ENCODE measurements at regions not wholly inside any gene's neighbourhood (a gene's known extent, or its start where the extent isn't known, plus 50 kb on each side); places are given as distances from the start of the nearest gene placed in this dataset.

DNA sequence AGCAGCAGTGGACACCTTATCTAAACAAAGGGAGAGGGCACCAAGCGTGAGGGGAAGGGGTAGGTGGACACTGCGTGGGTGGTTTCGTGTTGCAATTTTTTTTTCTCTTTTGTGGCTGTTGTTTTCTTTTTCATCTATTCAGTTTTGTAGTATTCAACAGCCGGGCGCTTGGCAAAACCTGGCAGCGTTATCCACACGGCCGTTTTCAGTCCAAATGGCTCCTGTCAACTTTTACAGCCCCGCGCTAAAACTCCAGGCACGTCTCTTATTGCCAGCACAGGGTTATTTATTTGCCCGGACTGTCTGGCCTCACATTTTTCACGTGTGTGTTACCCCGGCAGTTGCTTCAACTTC lies 192.2 kb downstream of the BCOR start:
- peaks cover 13% of the 10 kb centered on the region for H3K4me1 Mint-ChIP-seq
- H3K27ac ChIP-seq (ENCODE audit: low read depth, low read length), result peak overlapping the region; percentile 68
- no peaks in the 10 kb centered on the region for H3K36me3 ChIP-seq (ENCODE audit: control insufficient read depth, insufficient read depth, low read length)
- H3K4me3 ChIP-seq (ENCODE audit: low read length), result no peak overlapping the region
- H3K9me3 Mint-ChIP-seq, result peaks cover 17% of the 10 kb centered on the region
- no peaks in the 10 kb centered on the region for H3K36me3 Mint-ChIP-seq (ENCODE audit: low read depth)
- no peaks in the 10 kb centered on the region for H3K9me3 ChIP-seq (ENCODE audit: control insufficient read depth, low read length)
- no peak overlapping the region for H3K27ac Mint-ChIP-seq
- peaks cover 49% of the 10 kb centered on the region for H3K27me3 Mint-ChIP-seq (ENCODE audit: insufficient read depth)
- TF ChIP-seq, protein P1, sequence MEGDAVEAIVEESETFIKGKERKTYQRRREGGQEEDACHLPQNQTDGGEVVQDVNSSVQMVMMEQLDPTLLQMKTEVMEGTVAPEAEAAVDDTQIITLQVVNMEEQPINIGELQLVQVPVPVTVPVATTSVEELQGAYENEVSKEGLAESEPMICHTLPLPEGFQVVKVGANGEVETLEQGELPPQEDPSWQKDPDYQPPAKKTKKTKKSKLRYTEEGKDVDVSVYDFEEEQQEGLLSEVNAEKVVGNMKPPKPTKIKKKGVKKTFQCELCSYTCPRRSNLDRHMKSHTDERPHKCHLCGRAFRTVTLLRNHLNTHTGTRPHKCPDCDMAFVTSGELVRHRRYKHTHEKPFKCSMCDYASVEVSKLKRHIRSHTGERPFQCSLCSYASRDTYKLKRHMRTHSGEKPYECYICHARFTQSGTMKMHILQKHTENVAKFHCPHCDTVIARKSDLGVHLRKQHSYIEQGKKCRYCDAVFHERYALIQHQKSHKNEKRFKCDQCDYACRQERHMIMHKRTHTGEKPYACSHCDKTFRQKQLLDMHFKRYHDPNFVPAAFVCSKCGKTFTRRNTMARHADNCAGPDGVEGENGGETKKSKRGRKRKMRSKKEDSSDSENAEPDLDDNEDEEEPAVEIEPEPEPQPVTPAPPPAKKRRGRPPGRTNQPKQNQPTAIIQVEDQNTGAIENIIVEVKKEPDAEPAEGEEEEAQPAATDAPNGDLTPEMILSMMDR (conservative IDR thresholded peaks at IDR 0.05), result no peak
- H3K4me3 Mint-ChIP-seq, result no peak overlapping the region
- no peak for DNase-seq
- 83 to 93% methylated on average over 6 to 12 of the region's 14 CpGs for WGBS, 2 experiments (ENCODE audit: insufficient coverage in 1 of 2, insufficient read length in 1 of 2)
- no peak overlapping the region for H3K9ac ChIP-seq (ENCODE audit: extremely low read depth, low read length, poor library complexity, severe bottlenecking)
- no peaks in the 10 kb centered on the region for H3K4me1 ChIP-seq (ENCODE audit: control insufficient read depth, insufficient read depth, low read length)
- no peaks in the 10 kb centered on the region for H3K27me3 ChIP-seq (ENCODE audit: control insufficient read depth, insufficient read depth, low read length, poor library complexity, severe bottlenecking)

DNA sequence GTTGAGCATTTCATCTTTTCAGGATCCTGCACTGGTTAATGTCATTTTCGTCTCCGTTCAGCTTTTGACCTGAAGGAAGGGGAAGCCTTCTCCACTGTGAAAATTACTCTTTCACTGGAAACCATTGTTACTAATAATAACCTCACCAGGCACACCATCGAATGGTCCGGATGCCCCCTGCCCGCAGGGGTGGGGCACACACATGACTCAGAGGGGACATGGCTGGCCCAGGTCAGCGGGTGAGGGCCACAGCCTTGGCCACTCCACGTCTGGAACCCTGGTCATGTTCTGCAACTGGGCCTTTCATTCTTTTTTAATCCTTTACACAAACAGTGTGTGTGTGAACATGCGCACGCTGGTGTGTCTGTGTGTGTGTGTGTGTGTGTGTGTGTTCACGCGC lies 191.8 kb downstream of the BCOR start:
- Histone ChIP-seq H3K27me3 (ENCODE audit: control insufficient read depth, insufficient read depth, low read length, poor library complexity, severe bottlenecking) (no peaks in the 10 kb centered on the region), H3K36me3 (ENCODE audit: control insufficient read depth, insufficient read depth, low read length) (no peaks in the 10 kb centered on the region), H3K9ac (ENCODE audit: extremely low read depth, low read length, poor library complexity, severe bottlenecking) (no peak overlapping the region), H3K4me1 (ENCODE audit: control insufficient read depth, insufficient read depth, low read length) (no peaks in the 10 kb centered on the region), H3K9me3 (ENCODE audit: control insufficient read depth, low read length) (no peaks in the 10 kb centered on the region), H3K27ac (ENCODE audit: low read depth, low read length) (peak overlapping the region; percentile 68), H3K4me3 (ENCODE audit: low read length) (no peak overlapping the region)
- WGBS, 2 experiments (ENCODE audit: insufficient coverage in 1 of 2, insufficient read length in 1 of 2), result 88 to 100% methylated on average over 1 to 11 of the region's 11 CpGs
- H3K4me3 Mint-ChIP-seq, result no peak overlapping the region
- H3K9me3 Mint-ChIP-seq, result peaks cover 17% of the 10 kb centered on the region
- DNase-seq, result no peak
- TF ChIP-seq, protein P1 (conservative IDR thresholded peaks at IDR 0.05), result no peak
- H3K4me1 Mint-ChIP-seq, result peaks cover 11% of the 10 kb centered on the region
- H3K27ac Mint-ChIP-seq, result no peak overlapping the region
- H3K36me3 Mint-ChIP-seq (ENCODE audit: low read depth), result no peaks in the 10 kb centered on the region
- H3K27me3 Mint-ChIP-seq (ENCODE audit: insufficient read depth), result peaks cover 44% of the 10 kb centered on the region

DNA sequence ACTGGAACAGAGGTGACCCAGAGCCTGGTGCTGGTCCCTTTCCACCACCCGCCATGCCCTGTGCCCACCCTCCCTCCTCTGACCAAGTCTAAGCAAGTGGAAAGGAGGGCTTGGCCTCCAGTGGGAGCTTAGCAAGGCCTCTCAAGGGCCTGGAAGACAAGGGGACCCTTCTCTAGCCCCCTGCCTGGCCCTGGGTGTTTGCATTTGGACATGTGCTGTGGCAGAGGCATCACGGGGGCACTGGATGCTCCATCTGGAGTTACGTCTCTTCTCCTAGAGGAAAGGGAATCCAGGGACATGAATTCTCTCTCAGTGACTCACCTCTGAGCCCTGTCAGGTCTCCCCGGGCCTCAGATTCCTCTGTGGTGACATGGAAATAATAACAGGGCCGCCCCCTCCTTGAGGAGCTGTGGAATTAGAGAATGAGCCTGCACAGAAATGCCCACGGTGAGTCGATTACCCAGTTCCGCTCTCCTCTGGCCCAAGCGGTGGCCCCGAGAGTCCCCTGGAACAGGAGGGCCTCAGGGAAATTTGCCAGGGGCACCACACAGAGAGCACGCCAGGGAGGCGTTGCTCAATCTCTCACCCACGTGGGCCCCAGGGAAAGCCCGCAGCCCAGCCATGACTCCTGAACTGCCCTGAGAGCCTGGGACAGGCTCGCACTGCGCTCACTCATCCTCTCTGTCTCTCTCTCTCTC lies 189.6 kb downstream of the BCOR start:
- Mint-ChIP-seq H3K36me3 (ENCODE audit: low read depth) (no peaks in the 10 kb centered on the region), H3K27me3 (ENCODE audit: insufficient read depth) (peaks cover 32% of the 10 kb centered on the region), H3K27ac (peak overlapping the region; percentile 46), H3K4me3 (no peak overlapping the region), H3K9me3 (peaks cover 17% of the 10 kb centered on the region), H3K4me1 (peaks cover 7% of the 10 kb centered on the region)
- Histone ChIP-seq H3K4me1 (ENCODE audit: control insufficient read depth, insufficient read depth, low read length) (no peaks in the 10 kb centered on the region), H3K27me3 (ENCODE audit: control insufficient read depth, insufficient read depth, low read length, poor library complexity, severe bottlenecking) (no peaks in the 10 kb centered on the region), H3K27ac (ENCODE audit: low read depth, low read length) (no peak overlapping the region), H3K9me3 (ENCODE audit: control insufficient read depth, low read length) (no peaks in the 10 kb centered on the region), H3K9ac (ENCODE audit: extremely low read depth, low read length, poor library complexity, severe bottlenecking) (no peak overlapping the region), H3K4me3 (ENCODE audit: low read length) (no peak overlapping the region), H3K36me3 (ENCODE audit: control insufficient read depth, insufficient read depth, low read length) (no peaks in the 10 kb centered on the region)
- 76% methylated on average over 15 of the region's 16 CpGs; no CpG with 5 or more reads in 1 of the 2 experiments for WGBS, 2 experiments (ENCODE audit: insufficient coverage in 1 of 2, insufficient read length in 1 of 2)
- DNase-seq, result peak; percentile 82
- TF ChIP-seq, protein P1 (conservative IDR thresholded peaks at IDR 0.05), result no peak

Data from endodermal cell (in vitro differentiated cells).